ENCODE measurements at regions not wholly inside any gene's neighbourhood (a gene's known extent, or its start where the extent isn't known, plus 50 kb on each side); places are given as distances from the start of the nearest gene placed in this dataset.
"Not testable (repeated sequence)": the region's sequence is repeated elsewhere in the genome, so short reads cannot be mapped to it uniquely, and the experiment has no call there.

- DNase-seq (ENCODE audit: low read depth, low spot score), result no peak
- no peaks in the 10 kb centered on the region for H3K9me3 ChIP-seq (ENCODE audit: insufficient read depth, low read length)
- no peak overlapping the region for H3K4me3 ChIP-seq (ENCODE audit: insufficient read length, low read depth)
- no peak overlapping the region for H3K9ac ChIP-seq (ENCODE audit: insufficient read length, low read depth)
- TF ChIP-seq ZNF274 (IDR thresholded peaks at IDR 0.05; ENCODE audit: low read depth, low read length) (no peak), YY1 (IDR thresholded peaks at IDR 0.05; ENCODE audit: insufficient read depth, insufficient read length) (no peak), SUZ12 (IDR thresholded peaks at IDR 0.05; ENCODE audit: extremely low read depth, insufficient read depth, insufficient read length) (no peak)
- no peaks in the 10 kb centered on the region for H3K36me3 ChIP-seq (ENCODE audit: insufficient read depth, insufficient read length, low read length)
- no peaks in the 10 kb centered on the region for H3K27me3 ChIP-seq (ENCODE audit: insufficient read depth, insufficient read length)
- peaks cover 3% of the 10 kb centered on the region for H3K4me1 ChIP-seq (ENCODE audit: insufficient read depth, insufficient read length)
Measured at GRCh38 chr18:77342736-77343135, 93.1 kb downstream of the GALR1 start.

- Histone ChIP-seq H3K9ac (ENCODE audit: insufficient read length, low read depth) (no peak overlapping the region), H3K9me3 (ENCODE audit: insufficient read depth, low read length) (no peaks in the 10 kb centered on the region), H3K4me1 (ENCODE audit: insufficient read depth, insufficient read length) (peaks cover 1% of the 10 kb centered on the region), H3K36me3 (ENCODE audit: insufficient read depth, insufficient read length, low read length) (no peaks in the 10 kb centered on the region), H3K4me3 (ENCODE audit: insufficient read length, low read depth) (no peak overlapping the region), H3K27me3 (ENCODE audit: insufficient read depth, insufficient read length) (no peaks in the 10 kb centered on the region)
- TF ChIP-seq ZNF274 (IDR thresholded peaks at IDR 0.05; ENCODE audit: low read depth, low read length), result no peak
- no peak for TF ChIP-seq SUZ12 (IDR thresholded peaks at IDR 0.05; ENCODE audit: extremely low read depth, insufficient read depth, insufficient read length)
- no peak for TF ChIP-seq YY1 (IDR thresholded peaks at IDR 0.05; ENCODE audit: insufficient read depth, insufficient read length)
- no peak for DNase-seq (ENCODE audit: low read depth, low spot score)
Measured at GRCh38 chr18:77343846-77344510, 94.3 kb downstream of the GALR1 start.

GRCh38 chr18:77344786-77345500 lies 95.3 kb downstream of the GALR1 start:
- TF ChIP-seq YY1 (IDR thresholded peaks at IDR 0.05; ENCODE audit: insufficient read depth, insufficient read length) (no peak), SUZ12 (IDR thresholded peaks at IDR 0.05; ENCODE audit: extremely low read depth, insufficient read depth, insufficient read length) (no peak), ZNF274 (IDR thresholded peaks at IDR 0.05; ENCODE audit: low read depth, low read length) (no peak)
- Histone ChIP-seq H3K36me3 (ENCODE audit: insufficient read depth, insufficient read length, low read length) (no peaks in the 10 kb centered on the region), H3K9me3 (ENCODE audit: insufficient read depth, low read length) (no peaks in the 10 kb centered on the region), H3K4me3 (ENCODE audit: insufficient read length, low read depth) (no peak overlapping the region), H3K4me1 (ENCODE audit: insufficient read depth, insufficient read length) (no peaks in the 10 kb centered on the region), H3K27me3 (ENCODE audit: insufficient read depth, insufficient read length) (no peaks in the 10 kb centered on the region), H3K9ac (ENCODE audit: insufficient read length, low read depth) (no peak overlapping the region)
- DNase-seq (ENCODE audit: low read depth, low spot score), result no peak

GRCh38 chr18:77346208-77346810 lies 96.7 kb downstream of the GALR1 start:
- Histone ChIP-seq H3K27me3 (ENCODE audit: insufficient read depth, insufficient read length) (no peaks in the 10 kb centered on the region), H3K4me3 (ENCODE audit: insufficient read length, low read depth) (no peak overlapping the region), H3K4me1 (ENCODE audit: insufficient read depth, insufficient read length) (no peaks in the 10 kb centered on the region), H3K36me3 (ENCODE audit: insufficient read depth, insufficient read length, low read length) (no peaks in the 10 kb centered on the region), H3K9ac (ENCODE audit: insufficient read length, low read depth) (no peak overlapping the region), H3K9me3 (ENCODE audit: insufficient read depth, low read length) (no peaks in the 10 kb centered on the region)
- DNase-seq (ENCODE audit: low read depth, low spot score), result no peak
- TF ChIP-seq YY1 (IDR thresholded peaks at IDR 0.05; ENCODE audit: insufficient read depth, insufficient read length) (no peak), ZNF274 (IDR thresholded peaks at IDR 0.05; ENCODE audit: low read depth, low read length) (no peak), SUZ12 (IDR thresholded peaks at IDR 0.05; ENCODE audit: extremely low read depth, insufficient read depth, insufficient read length) (no peak)

GRCh38 chr18:77353349-77353748 lies 103.7 kb downstream of the GALR1 start:
- not testable (repeated sequence) for H3K27me3 ChIP-seq (ENCODE audit: insufficient read depth, insufficient read length); H3K4me3 ChIP-seq (ENCODE audit: insufficient read length, low read depth); H3K36me3 ChIP-seq (ENCODE audit: insufficient read depth, insufficient read length, low read length); H3K4me1 ChIP-seq (ENCODE audit: insufficient read depth, insufficient read length); H3K9ac ChIP-seq (ENCODE audit: insufficient read length, low read depth); H3K9me3 ChIP-seq (ENCODE audit: insufficient read depth, low read length); DNase-seq (ENCODE audit: low read depth, low spot score)

- no peaks in the 10 kb centered on the region for H3K36me3 ChIP-seq (ENCODE audit: insufficient read depth, insufficient read length, low read length)
- TF ChIP-seq ZNF274 (IDR thresholded peaks at IDR 0.05; ENCODE audit: low read depth, low read length) (no peak), YY1 (IDR thresholded peaks at IDR 0.05; ENCODE audit: insufficient read depth, insufficient read length) (no peak), SUZ12 (IDR thresholded peaks at IDR 0.05; ENCODE audit: extremely low read depth, insufficient read depth, insufficient read length) (no peak)
- no peak overlapping the region for H3K9ac ChIP-seq (ENCODE audit: insufficient read length, low read depth)
- H3K4me3 ChIP-seq (ENCODE audit: insufficient read length, low read depth), result no peak overlapping the region
- DNase-seq (ENCODE audit: low read depth, low spot score), result no peak
- H3K4me1 ChIP-seq (ENCODE audit: insufficient read depth, insufficient read length), result no peaks in the 10 kb centered on the region
- H3K27me3 ChIP-seq (ENCODE audit: insufficient read depth, insufficient read length), result no peaks in the 10 kb centered on the region
- no peaks in the 10 kb centered on the region for H3K9me3 ChIP-seq (ENCODE audit: insufficient read depth, low read length)
Measured at GRCh38 chr18:77359561-77360314, 110.1 kb downstream of the GALR1 start.
